HEK293 (cell line): ENCODE measurements at regions not wholly inside any gene's neighbourhood (a gene's known extent, or its start where the extent isn't known, plus 50 kb on each side); places are given as distances from the start of the nearest gene placed in this dataset.

ENCODE experiments used
- CTCF ChIA-PET: fragments of 350-600 bp; formaldehyde crosslinking; extraction: SDS; loops from one replicate; lab custom pipeline; 2021; ENCODE audit warnings: antibody characterized with exemption; lab: Yijun Ruan, JAX
- POLR2A ChIA-PET: fragments of 300-600 bp; formaldehyde crosslinking; extraction: SDS; loops from one replicate; lab custom pipeline; 2020; ENCODE audit warnings: antibody characterized with exemption, inconsistent platforms; lab: Yijun Ruan, JAX
- H3K27ac ChIP-seq: fragments of 200-500 bp; sonication (Bioruptor generic); 2 replicates; pipeline ENCODE4 v1.5.1; 2014; ENCODE audit warnings: low read depth, low read length, control low read depth, inconsistent platforms; ENCODE audit errors: extremely low read depth
- H3K36me3 ChIP-seq, 2 experiments: fragments of 200-500 bp in 1 of 2; sonication (Bioruptor generic) in 1 of 2; 1 replicate in 1 of 2; 2 replicates in 1 of 2; pipeline ENCODE4 v1.5.1; 2014 to 2017; ENCODE audit warnings: inconsistent platforms in 2 of 2, low read length in 2 of 2; ENCODE audit not compliant: control insufficient read depth in 2 of 2, insufficient read depth in 1 of 2
- H3K4me1 ChIP-seq: fragments of 200-500 bp; sonication (Bioruptor generic); 2 replicates; pipeline ENCODE4 v1.5.1; 2014; ENCODE audit warnings: mild to moderate bottlenecking, low read length, inconsistent platforms; ENCODE audit not compliant: control insufficient read depth, insufficient read depth
- H3K4me3 ChIP-seq: 2 replicates; pipeline ENCODE4 v1.5.1; 2011; ENCODE audit warnings: low read depth, mild to moderate bottlenecking, control low read depth, low read length, moderate library complexity
- H3K9me3 ChIP-seq: fragments of 200-500 bp; sonication (Bioruptor generic); 2 replicates; pipeline ENCODE4 v1.5.1; 2014; ENCODE audit warnings: low read depth, low read length, inconsistent platforms; ENCODE audit not compliant: control insufficient read depth, insufficient read depth
- BCL11B ChIP-seq: fragments of 450-650 bp; formaldehyde crosslinking; IDR thresholded peaks from 2 replicates; pipeline ENCODE4 v1.5.1; 2016; ENCODE audit warnings: low read depth, missing biosample characterization, missing genetic modification characterization
- KLF1 ChIP-seq: fragments of 450-650 bp; formaldehyde crosslinking; IDR thresholded peaks from 2 replicates; pipeline ENCODE4 v1.5.1; 2016; ENCODE audit warnings: missing biosample characterization, missing genetic modification characterization
- RBAK ChIP-seq: fragments of 450-650 bp; formaldehyde crosslinking; IDR thresholded peaks from 2 replicates; pipeline ENCODE4 v1.5.1; 2016; ENCODE audit warnings: missing biosample characterization, missing genetic modification characterization
- REPIN1 ChIP-seq: fragments of 450-650 bp; formaldehyde crosslinking; IDR thresholded peaks from 2 replicates; pipeline ENCODE4 v1.5.1; 2017; ENCODE audit warnings: missing biosample characterization, missing genetic modification characterization, low read depth
- TRIM28 ChIP-seq: IDR thresholded peaks from 2 replicates; pipeline ENCODE4 v1.6.1; 2011; ENCODE audit warnings: low read length, control low read depth, borderline replicate concordance
- ZBTB20 ChIP-seq: fragments of 450-650 bp; formaldehyde crosslinking; IDR thresholded peaks from 2 replicates; pipeline ENCODE4 v1.5.1; 2016; ENCODE audit warnings: missing biosample characterization, missing genetic modification characterization
- ZFP69B ChIP-seq: fragments of 450-650 bp; formaldehyde crosslinking; IDR thresholded peaks from 2 replicates; pipeline ENCODE4 v1.5.1; 2016; ENCODE audit warnings: missing biosample characterization, missing genetic modification characterization
- ZNF140 ChIP-seq: fragments of 450-650 bp; formaldehyde crosslinking; IDR thresholded peaks from 2 replicates; pipeline ENCODE4 v1.5.1; 2016; ENCODE audit warnings: missing biosample characterization, missing genetic modification characterization
- ZNF155 ChIP-seq: fragments of 450-650 bp; formaldehyde crosslinking; IDR thresholded peaks from 2 replicates; pipeline ENCODE4 v1.5.1; 2016; ENCODE audit warnings: missing biosample characterization, missing genetic modification characterization
- ZNF248 ChIP-seq: fragments of 450-650 bp; formaldehyde crosslinking; IDR thresholded peaks from 2 replicates; pipeline ENCODE4 v1.5.1; 2017; ENCODE audit warnings: missing biosample characterization, missing genetic modification characterization
- ZNF274 ChIP-seq, 2 experiments: fragments of 200-500 bp in 1 of 2; fragments of 450-650 bp in 1 of 2; sonication (Bioruptor generic) in 1 of 2; formaldehyde crosslinking in 1 of 2; IDR thresholded peaks; 2 replicates each; pipeline versions ENCODE4 v1.5.1 to v1.6.1; 2014 to 2016; ENCODE audit warnings: borderline replicate concordance in 1 of 2, inconsistent platforms in 1 of 2, low read length in 1 of 2, missing biosample characterization in 1 of 2, missing genetic modification characterization in 1 of 2
- ZNF350 ChIP-seq: fragments of 450-650 bp; formaldehyde crosslinking; IDR thresholded peaks from 2 replicates; pipeline ENCODE4 v1.5.0; 2017; ENCODE audit warnings: missing biosample characterization, mild to moderate bottlenecking, missing genetic modification characterization
- ZNF37A ChIP-seq: fragments of 450-650 bp; IDR thresholded peaks from 2 replicates; pipeline ENCODE4 v1.5.1; 2018; ENCODE audit warnings: missing biosample characterization, missing genetic modification characterization
- ZNF544 ChIP-seq: fragments of 450-650 bp; formaldehyde crosslinking; IDR thresholded peaks from 2 replicates; pipeline ENCODE4 v1.5.0; 2017; ENCODE audit warnings: missing biosample characterization, missing genetic modification characterization
- ZNF549 ChIP-seq: fragments of 450-650 bp; IDR thresholded peaks from 2 replicates; pipeline ENCODE4 v1.5.1; 2018; ENCODE audit warnings: missing biosample characterization, missing genetic modification characterization, mild to moderate bottlenecking, inconsistent platforms, moderate library complexity
- ZNF571 ChIP-seq: fragments of 450-650 bp; formaldehyde crosslinking; IDR thresholded peaks from 2 replicates; pipeline ENCODE4 v1.5.0; 2017; ENCODE audit warnings: missing biosample characterization, missing genetic modification characterization
- ZNF621 ChIP-seq: fragments of 450-650 bp; formaldehyde crosslinking; IDR thresholded peaks from 2 replicates; pipeline ENCODE4 v1.5.1; 2017; ENCODE audit warnings: missing biosample characterization, missing genetic modification characterization
- ZNF658 ChIP-seq: fragments of 450-650 bp; formaldehyde crosslinking; IDR thresholded peaks from 2 replicates; pipeline ENCODE4; 2016; ENCODE audit warnings: missing biosample characterization, missing genetic modification characterization
- ZNF76 ChIP-seq: fragments of 450-650 bp; formaldehyde crosslinking; IDR thresholded peaks from 2 replicates; pipeline ENCODE4; 2016; ENCODE audit warnings: low read depth, missing biosample characterization, missing genetic modification characterization, borderline replicate concordance
- ZNF776 ChIP-seq: fragments of 450-650 bp; formaldehyde crosslinking; IDR thresholded peaks from 2 replicates; pipeline ENCODE4 v1.5.0; 2017; ENCODE audit warnings: missing biosample characterization, missing genetic modification characterization, borderline replicate concordance
- ZNF830 ChIP-seq: fragments of 450-650 bp; IDR thresholded peaks from 2 replicates; pipeline ENCODE4 v1.5.0; 2018; ENCODE audit warnings: missing biosample characterization, missing genetic modification characterization, low read depth, mild to moderate bottlenecking, moderate library complexity
- ZSCAN16 ChIP-seq: fragments of 450-650 bp; formaldehyde crosslinking; IDR thresholded peaks from 2 replicates; pipeline ENCODE4 v1.5.1; 2016; ENCODE audit warnings: missing biosample characterization, missing genetic modification characterization
- ZSCAN30 ChIP-seq: fragments of 450-650 bp; IDR thresholded peaks from 2 replicates; pipeline ENCODE4 v1.5.1; 2018; ENCODE audit warnings: missing biosample characterization, mild to moderate bottlenecking, missing genetic modification characterization, moderate library complexity
- TF ChIP-seq, protein P1 (sequence below): fragments of 450-650 bp; formaldehyde crosslinking; IDR thresholded peaks from 2 replicates; pipeline ENCODE4 v1.5.1; 2017; ENCODE audit warnings: missing biosample characterization, missing genetic modification characterization
- TF ChIP-seq, protein P2 (sequence below): fragments of 450-650 bp; formaldehyde crosslinking; IDR thresholded peaks from 2 replicates; pipeline ENCODE4 v1.5.1; 2016; ENCODE audit warnings: missing biosample characterization, missing genetic modification characterization, low read depth
- TF ChIP-seq, protein P3 (sequence below): IDR thresholded peaks from 2 replicates; pipeline ENCODE4 v1.6.1; 2011; ENCODE audit warnings: mild to moderate bottlenecking, low read depth, low read length, borderline replicate concordance

DNA sequence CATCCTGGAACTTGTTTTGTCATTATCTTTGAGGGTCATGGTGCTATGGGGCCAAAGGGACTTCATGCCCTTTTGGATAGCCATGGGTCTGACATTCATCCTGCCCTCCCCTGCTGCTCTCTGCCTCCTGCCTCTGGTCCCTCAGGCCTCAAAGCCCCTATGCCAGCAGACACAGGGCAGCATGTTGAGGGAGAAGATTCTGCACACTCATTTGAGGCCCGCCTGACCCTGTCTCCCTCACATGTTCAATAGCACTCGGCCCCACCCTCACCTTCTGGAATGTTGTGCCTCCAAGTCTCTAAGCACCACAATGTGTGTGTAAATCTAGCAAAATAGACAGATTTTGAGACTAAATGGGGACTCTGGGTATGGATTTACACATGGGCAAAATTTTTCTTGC lies 178.7 kb upstream of the ANKRD28 start:
- H3K4me3 ChIP-seq, result no peak overlapping the region
- ChIA-PET POLR2A (no interaction called here), CTCF (interaction anchor here (0.6 kb wide), 1 partner anchor 40 kb away, joined by 5 read pairs; no protein-coding TSS in a partner anchor)
- H3K36me3 ChIP-seq, result no peaks in the 10 kb centered on the region
- no peak overlapping the region for H3K27ac ChIP-seq
- TF ChIP-seq ZSCAN30 (tag by site-specific recombination) (no peak), KLF1 (peak; percentile 30), ZNF544 (tag by site-specific recombination) (no peak), ZNF830 (tag by site-specific recombination) (no peak)
- no peaks in the 10 kb centered on the region for H3K4me1 ChIP-seq
- H3K9me3 ChIP-seq, result no peaks in the 10 kb centered on the region

DNA sequence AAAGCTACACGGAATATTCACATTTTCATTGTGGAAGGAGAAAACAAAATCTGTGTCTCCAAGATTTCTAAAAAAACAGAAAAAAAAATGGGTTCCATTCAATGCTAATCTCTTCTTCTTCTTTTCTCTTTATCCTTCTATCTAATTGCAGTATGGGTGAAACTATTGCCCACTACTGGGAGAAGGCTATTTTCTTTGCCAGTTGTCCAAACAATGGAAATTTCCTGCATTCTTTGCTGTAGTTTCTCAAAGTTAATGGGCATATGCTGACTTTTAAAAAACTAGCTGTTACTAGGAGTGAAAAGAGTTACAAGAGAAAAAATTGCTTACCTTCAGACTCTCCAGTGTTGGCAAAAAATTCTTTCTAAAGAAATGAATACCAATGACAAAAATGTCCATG lies 179.3 kb upstream of the ANKRD28 start:
- Histone ChIP-seq H3K36me3 (no peaks in the 10 kb centered on the region), H3K4me3 (no peak overlapping the region), H3K27ac (no peak overlapping the region), H3K4me1 (no peaks in the 10 kb centered on the region), H3K9me3 (no peaks in the 10 kb centered on the region)
- POLR2A ChIA-PET, result no interaction called here
- CTCF ChIA-PET, result interaction anchor here (0.6 to 0.7 kb wide), 2 partner anchors 9 to 346 kb away, joined by 4 read pairs; no protein-coding TSS in a partner anchor
- TF ChIP-seq ZNF274 (IDR thresholded peaks at IDR 0.05; ENCODE audit: low read length) (no peak), ZNF274 (tag by site-specific recombination; IDR thresholded peaks at IDR 0.05; ENCODE audit: borderline replicate concordance) (no peak), ZBTB20 (tag by site-specific recombination) (no peak), ZSCAN16 (tag by site-specific recombination) (no peak), ZFP69B (no peak), REPIN1 (no peak), ZNF571 (tag by site-specific recombination) (no peak), KLF1 (no peak), BCL11B (tag by site-specific recombination) (no peak), ZNF350 (tag by site-specific recombination) (no peak), ZNF621 (tag by site-specific recombination) (no peak), ZNF76 (tag by site-specific recombination) (no peak), ZNF776 (tag by site-specific recombination) (no peak)
- TF ChIP-seq, protein P1, sequence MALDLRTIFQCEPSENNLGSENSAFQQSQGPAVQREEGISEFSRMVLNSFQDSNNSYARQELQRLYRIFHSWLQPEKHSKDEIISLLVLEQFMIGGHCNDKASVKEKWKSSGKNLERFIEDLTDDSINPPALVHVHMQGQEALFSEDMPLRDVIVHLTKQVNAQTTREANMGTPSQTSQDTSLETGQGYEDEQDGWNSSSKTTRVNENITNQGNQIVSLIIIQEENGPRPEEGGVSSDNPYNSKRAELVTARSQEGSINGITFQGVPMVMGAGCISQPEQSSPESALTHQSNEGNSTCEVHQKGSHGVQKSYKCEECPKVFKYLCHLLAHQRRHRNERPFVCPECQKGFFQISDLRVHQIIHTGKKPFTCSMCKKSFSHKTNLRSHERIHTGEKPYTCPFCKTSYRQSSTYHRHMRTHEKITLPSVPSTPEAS, result no peak
- TF ChIP-seq, protein P2, sequence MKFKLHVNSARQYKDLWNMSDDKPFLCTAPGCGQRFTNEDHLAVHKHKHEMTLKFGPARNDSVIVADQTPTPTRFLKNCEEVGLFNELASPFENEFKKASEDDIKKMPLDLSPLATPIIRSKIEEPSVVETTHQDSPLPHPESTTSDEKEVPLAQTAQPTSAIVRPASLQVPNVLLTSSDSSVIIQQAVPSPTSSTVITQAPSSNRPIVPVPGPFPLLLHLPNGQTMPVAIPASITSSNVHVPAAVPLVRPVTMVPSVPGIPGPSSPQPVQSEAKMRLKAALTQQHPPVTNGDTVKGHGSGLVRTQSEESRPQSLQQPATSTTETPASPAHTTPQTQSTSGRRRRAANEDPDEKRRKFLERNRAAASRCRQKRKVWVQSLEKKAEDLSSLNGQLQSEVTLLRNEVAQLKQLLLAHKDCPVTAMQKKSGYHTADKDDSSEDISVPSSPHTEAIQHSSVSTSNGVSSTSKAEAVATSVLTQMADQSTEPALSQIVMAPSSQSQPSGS (tag by site-specific recombination), result no peak

DNA sequence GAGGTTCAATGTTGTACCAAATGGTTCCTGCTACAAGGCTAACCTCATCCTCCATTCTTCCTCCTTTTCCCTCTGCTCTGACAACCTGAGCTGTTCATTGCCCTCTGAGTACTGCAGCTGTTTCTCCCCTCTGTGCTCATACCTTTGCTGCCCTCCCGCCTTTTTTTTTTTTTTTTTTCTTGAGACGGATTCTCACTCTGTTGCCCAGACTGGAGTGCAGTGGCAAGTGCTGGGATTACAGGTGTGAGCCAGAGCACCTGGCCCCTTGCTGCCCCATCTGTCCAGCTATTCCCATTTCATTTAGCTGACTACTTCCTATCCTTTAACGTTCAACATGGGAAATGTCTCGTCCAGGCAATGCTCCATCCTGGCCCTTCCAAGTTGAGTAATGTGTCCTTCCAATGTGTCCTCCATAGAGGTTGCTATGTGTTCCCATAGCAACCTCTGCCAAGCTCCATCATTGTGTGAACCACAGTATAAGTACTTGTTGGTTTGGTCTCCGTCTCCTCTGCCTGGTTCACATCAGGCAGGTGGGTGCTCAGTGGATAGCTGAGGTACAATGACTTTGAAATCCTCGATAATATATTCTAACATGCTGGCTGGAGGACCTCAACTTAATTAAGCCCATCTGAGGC lies 179.9 kb upstream of the ANKRD28 start:
- CTCF ChIA-PET, result interaction anchor here (0.6 to 0.7 kb wide), 2 partner anchors 9 to 347 kb away, joined by 4 read pairs; no protein-coding TSS in a partner anchor
- POLR2A ChIA-PET, result no interaction called here
- TF ChIP-seq, protein P1, result no peak
- TF ChIP-seq ZNF549 (tag by site-specific recombination) (no peak), ZNF248 (tag by site-specific recombination) (no peak), ZNF658 (no peak), ZNF76 (tag by site-specific recombination) (no peak), ZNF155 (tag by site-specific recombination) (no peak), ZNF37A (tag by site-specific recombination) (no peak), RBAK (tag by site-specific recombination) (no peak), ZNF140 (tag by site-specific recombination) (no peak), TRIM28 (no peak)
- TF ChIP-seq, protein P3, sequence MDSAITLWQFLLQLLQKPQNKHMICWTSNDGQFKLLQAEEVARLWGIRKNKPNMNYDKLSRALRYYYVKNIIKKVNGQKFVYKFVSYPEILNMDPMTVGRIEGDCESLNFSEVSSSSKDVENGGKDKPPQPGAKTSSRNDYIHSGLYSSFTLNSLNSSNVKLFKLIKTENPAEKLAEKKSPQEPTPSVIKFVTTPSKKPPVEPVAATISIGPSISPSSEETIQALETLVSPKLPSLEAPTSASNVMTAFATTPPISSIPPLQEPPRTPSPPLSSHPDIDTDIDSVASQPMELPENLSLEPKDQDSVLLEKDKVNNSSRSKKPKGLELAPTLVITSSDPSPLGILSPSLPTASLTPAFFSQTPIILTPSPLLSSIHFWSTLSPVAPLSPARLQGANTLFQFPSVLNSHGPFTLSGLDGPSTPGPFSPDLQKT, result no peak
- Histone ChIP-seq H3K36me3 (no peaks in the 10 kb centered on the region), H3K4me1 (no peaks in the 10 kb centered on the region; the same call in 1 of the 2 replicates), H3K27ac (no peak overlapping the region), H3K9me3 (no peaks in the 10 kb centered on the region), H3K4me3 (no peak overlapping the region)
